PC-3 (cell line): ENCODE measurements at regions not wholly inside any gene's neighbourhood (a gene's known extent, or its start where the extent isn't known, plus 50 kb on each side); places are given as distances from the start of the nearest gene placed in this dataset.

ENCODE experiments used
- CTCF ChIP-seq: fragments of 300-600 bp; sonication (generic); conservative IDR thresholded peaks from 2 replicates; pipeline ENCODE4 v1.5.1; 2017; ENCODE audit warnings: antibody characterized with exemption, low read depth, mild to moderate bottlenecking, low read length
- EZH2 ChIP-seq: fragments of 300-600 bp; sonication (generic); IDR thresholded peaks from one replicate; pipeline ENCODE4 v1.6.1; 2017; ENCODE audit warnings: antibody characterized with exemption, mild to moderate bottlenecking, low read length; ENCODE audit not compliant: unreplicated experiment
- EZH2phosphoT487 ChIP-seq: fragments of 300-600 bp; sonication (generic); IDR thresholded peaks from 2 replicates; pipeline ENCODE4 v1.6.1; 2018; ENCODE audit warnings: mild to moderate bottlenecking, antibody characterized with exemption, low read length, borderline replicate concordance

GRCh38 chr16:51222016-51222415 is 70.9 kb upstream of the SALL1 start:
- TF ChIP-seq CTCF (no peak), EZH2 (no peak), EZH2phosphoT487 (no peak)
